K562 (cell line): ENCODE measurements at regions not wholly inside any gene's neighbourhood (a gene's known extent, or its start where the extent isn't known, plus 50 kb on each side); places are given as distances from the start of the nearest gene placed in this dataset.

Experiments used
- ATAC-seq: fragments of 200-7000 bp; cut with Tn5 transposase; 3 replicates; pipeline ENCODE4 v1.9.1; 2020; ENCODE audit warnings: moderate library complexity
- BruUV-seq: library from RNA; stranded (reverse); fragments of 400-500 nt; replicated peaks from 2 replicates; lab custom pipeline; 2021; lab: Mats Ljungman, UMichigan
- CTCF ChIA-PET: fragments of 300-600 bp; formaldehyde crosslinking; extraction: SDS; loops from one replicate; lab custom pipeline; 2021; ENCODE audit warnings: low intra/inter-chr PET ratio; lab: Yijun Ruan, JAX
- POLR2A ChIA-PET: fragments of 300-600, 350-650 bp; sonication (Branson Sonifier 250); formaldehyde crosslinking; extraction: SDS; loops from one replicate; lab custom pipeline; 2021; ENCODE audit warnings: antibody characterized with exemption, inconsistent platforms; lab: Yijun Ruan, JAX
- DNase-seq, 4 experiments: peaks; one replicate each; pipeline versions ENCODE4 v3.0.0 to v3.0.0-alpha.2; 2011 to 2018; ENCODE audit warnings: low spot score in 3 of 4, mixed read lengths in 3 of 4; ENCODE audit errors: extremely low read depth in 1 of 4
- FAIRE-seq: peaks from 2 replicates; lab custom pipeline; 2011; peaks lifted over from hg19 to GRCh38; lab: Jason Lieb, UNC
- H2AFZ ChIP-seq: 2 replicates; pipeline ENCODE4 v1.6.0; 2011; ENCODE audit warnings: low read depth, low read length, control low read depth, inconsistent platforms
- H3K27ac ChIP-seq: fragments of 200-600 bp; 3 replicates; pipeline ENCODE4 v1.8.0; 2011; ENCODE audit warnings: low read depth, mild to moderate bottlenecking, control low read depth, inconsistent platforms, low read length, moderate library complexity, mixed read lengths; ENCODE audit errors: extremely low read depth
- H3K27me3 ChIP-seq, 2 experiments: fragments of 300-600 bp in 1 of 2; 2 replicates in 1 of 2; 3 replicates in 1 of 2; pipeline versions ENCODE4 v1.6.0 to v1.8.0; 2011; ENCODE audit warnings: inconsistent platforms in 2 of 2, low read length in 2 of 2, mild to moderate bottlenecking in 1 of 2, mixed read lengths in 1 of 2, moderate library complexity in 1 of 2; ENCODE audit not compliant: control insufficient read depth in 2 of 2, insufficient read depth in 2 of 2
- H3K36me3 ChIP-seq: fragments of 300-600 bp; 3 replicates; pipeline ENCODE4 v1.8.0; 2011; ENCODE audit warnings: mild to moderate bottlenecking, low read length, inconsistent platforms; ENCODE audit not compliant: control insufficient read depth, insufficient read depth
- H3K4me1 ChIP-seq, 2 experiments: fragments of 200-600 bp in 1 of 2; replicated peaks in 1 of 2; 2 replicates in 1 of 2; 3 replicates in 1 of 2; pipeline versions ENCODE4 v1.5.1 to v1.8.0; 2011; ENCODE audit warnings: inconsistent platforms in 2 of 2, low read length in 2 of 2, mild to moderate bottlenecking in 1 of 2, mixed read lengths in 1 of 2, moderate library complexity in 1 of 2; ENCODE audit not compliant: control insufficient read depth in 2 of 2, insufficient read depth in 2 of 2
- H3K4me2 ChIP-seq: 2 replicates; pipeline ENCODE4 v1.6.1; 2011; ENCODE audit warnings: low read length, control low read depth, inconsistent platforms, mixed read lengths; ENCODE audit not compliant: insufficient read depth
- H3K4me3 ChIP-seq: fragments of 200-600 bp; sonication (generic), shearing (Covaris generic); 2 replicates; pipeline ENCODE4 v1.5.1; 2016; ENCODE audit warnings: control low read depth, inconsistent platforms
- H3K79me2 ChIP-seq: fragments of 200-600 bp; 3 replicates; pipeline ENCODE4 v1.8.0; 2011; ENCODE audit warnings: low read length, inconsistent platforms; ENCODE audit not compliant: control insufficient read depth, insufficient read depth
- H3K9ac ChIP-seq, 2 experiments: 2 replicates each; pipeline versions ENCODE4 v1.6.0 to v1.6.1; 2011; ENCODE audit warnings: low read depth in 2 of 2, low read length in 2 of 2, control low read depth in 1 of 2, inconsistent platforms in 1 of 2, mild to moderate bottlenecking in 1 of 2, mixed read lengths in 1 of 2; ENCODE audit not compliant: insufficient read depth in 1 of 2
- H3K9me1 ChIP-seq: one replicate; pipeline ENCODE4 v1.6.0; 2011; ENCODE audit warnings: inconsistent platforms, mild to moderate bottlenecking, low read length, moderate library complexity; ENCODE audit not compliant: control insufficient read depth, insufficient read depth
- H3K9me3 ChIP-seq: replicated peaks from 2 replicates; pipeline ENCODE4 v1.5.1; 2011; ENCODE audit warnings: low read depth, low read length, inconsistent platforms; ENCODE audit not compliant: control insufficient read depth, insufficient read depth
- H4K20me1 ChIP-seq: replicated peaks from 2 replicates; pipeline ENCODE4 v1.6.1; 2011; ENCODE audit warnings: low read length, inconsistent platforms, mixed read lengths; ENCODE audit not compliant: control insufficient read depth, insufficient read depth
- E2F5 ChIP-seq: sonication (generic); formaldehyde crosslinking; IDR thresholded peaks from 2 replicates; pipeline ENCODE4 v1.8.0; 2022; ENCODE audit warnings: mild to moderate bottlenecking, missing genetic modification reagents
- GATAD2A ChIP-seq: fragments of 450-650 bp; IDR thresholded peaks from 2 replicates; pipeline ENCODE4 v1.6.1; 2017
- HMGN3 ChIP-seq: IDR thresholded peaks from 2 replicates; pipeline ENCODE4 v1.6.1; 2011; ENCODE audit warnings: borderline replicate concordance, low read depth, mild to moderate bottlenecking, mixed read lengths, low read length; ENCODE audit not compliant: insufficient read length; ENCODE audit errors: extremely low read depth
- NEUROD1 ChIP-seq: fragments of 150-350 bp; IDR thresholded peaks from 2 replicates; pipeline ENCODE4 v1.6.1; 2014; ENCODE audit warnings: borderline replicate concordance, low read length, low read depth; ENCODE audit not compliant: partially characterized antibody
- NFIX ChIP-seq: fragments of 250-450 bp; sonication (Bioruptor Pico); IDR thresholded peaks from 2 replicates; pipeline ENCODE4 v1.4.0; 2020; ENCODE audit warnings: low read depth, mild to moderate bottlenecking, moderate library complexity
- NR0B1 ChIP-seq: fragments of 450-650 bp; IDR thresholded peaks from one replicate; pipeline ENCODE4 v1.6.1; 2018; ENCODE audit warnings: mild to moderate bottlenecking, moderate library complexity; ENCODE audit not compliant: partially characterized antibody
- NUFIP1 ChIP-seq: fragments of 450-650 bp; IDR thresholded peaks from 2 replicates; pipeline ENCODE4 v1.6.1; 2018; ENCODE audit not compliant: partially characterized antibody
- RBM17 ChIP-seq: fragments of 200-400 bp; formaldehyde crosslinking; IDR thresholded peaks from 2 replicates; pipeline ENCODE4 v1.6.1; 2017; ENCODE audit warnings: low read depth, mild to moderate bottlenecking, low read length, borderline replicate concordance
- RBM25 ChIP-seq: fragments of 200-400 bp; formaldehyde crosslinking; IDR thresholded peaks from 2 replicates; pipeline ENCODE4 v1.6.1; 2018; ENCODE audit warnings: low read length, low read depth, moderate library complexity; ENCODE audit not compliant: severe bottlenecking
- RBM34 ChIP-seq: fragments of 200-400 bp; formaldehyde crosslinking; IDR thresholded peaks from 2 replicates; pipeline ENCODE4 v1.6.1; 2018; ENCODE audit warnings: low read length, borderline replicate concordance; ENCODE audit not compliant: insufficient read depth
- ZC3H8 ChIP-seq: fragments of 450-650 bp; IDR thresholded peaks from 2 replicates; pipeline ENCODE4 v1.6.1; 2017
- ZNF133 ChIP-seq: fragments of 250-450 bp; sonication (Bioruptor Pico); IDR thresholded peaks from 2 replicates; pipeline ENCODE4 v1.4.0; 2020; ENCODE audit warnings: mild to moderate bottlenecking
- ZNF316 ChIP-seq: fragments of 450-650 bp; IDR thresholded peaks from 2 replicates; pipeline ENCODE4 v1.6.1; 2016
- ZNF398 ChIP-seq: fragments of 250-450 bp; sonication (Bioruptor Pico); IDR thresholded peaks from 2 replicates; pipeline ENCODE4 v1.8.0; 2021; ENCODE audit warnings: moderate library complexity, mild to moderate bottlenecking, inconsistent platforms
- ZNF583 ChIP-seq: fragments of 250-450 bp; sonication (Bioruptor Pico); IDR thresholded peaks from 2 replicates; pipeline ENCODE4 v1.4.0; 2020
- ZNF655 ChIP-seq: fragments of 250-450 bp; sonication (Bioruptor Pico); IDR thresholded peaks from 2 replicates; pipeline ENCODE4 v1.5.0; 2021
- ZNF695 ChIP-seq: fragments of 450-650 bp; formaldehyde crosslinking; IDR thresholded peaks from 2 replicates; pipeline ENCODE4 v1.4.0; 2020; ENCODE audit warnings: mild to moderate bottlenecking, moderate library complexity
- ZNF780A ChIP-seq: fragments of 250-450 bp; sonication (Bioruptor Pico); IDR thresholded peaks from 2 replicates; pipeline ENCODE4 v1.5.0; 2021; ENCODE audit warnings: mild to moderate bottlenecking
- WGBS: fragments of 100-300 bp; shearing (Covaris generic); methylation state at CpG from one replicate; pipeline ENCODE4 v1.1.6; 2016; ENCODE audit warnings: low coverage, mixed read lengths; ENCODE audit not compliant: insufficient coverage; ENCODE audit errors: missing lambda C conversion rate; 5-methylcytosine and 5-hydroxymethylcytosine counted together
- in situ Hi-C: fragments of 300-500 bp; cut with MboI; formaldehyde crosslinking; loops from 4 replicates; pipeline ENCODE4 v1.15.0; 2018; ENCODE audit warnings: inconsistent platforms, mixed read lengths
- intact Hi-C: fragments of 100-400 bp; cut with micrococcal nuclease; formaldehyde crosslinking; loops from 2 replicates; pipeline ENCODE4 v1.14.2; 2022

GRCh38 chr14:26941521-26941920 lies 343.7 kb upstream of the NOVA1 start:
- no peak overlapping the region for H2AFZ ChIP-seq
- no peaks in the 10 kb centered on the region for H4K20me1 ChIP-seq
- CTCF ChIA-PET, result no interaction called here
- no peaks in the 10 kb centered on the region for H3K79me2 ChIP-seq
- in situ Hi-C loops (no loop called here), intact Hi-C loops (no loop called here)
- DNase-seq (no peak), ATAC-seq (no peak), FAIRE-seq (no peak)
- POLR2A ChIA-PET, result no interaction called here
- no peak overlapping the region for H3K27ac ChIP-seq
- H3K4me1 ChIP-seq, result no peaks in the 10 kb centered on the region
- no peak overlapping the region for H3K9ac ChIP-seq
- no peaks in the 10 kb centered on the region for H3K9me1 ChIP-seq
- H3K4me2 ChIP-seq, result no peak overlapping the region
- H3K27me3 ChIP-seq, result no peaks in the 10 kb centered on the region
- WGBS, result 17% methylated on average over 2 of the region's 2 CpGs
- H3K4me3 ChIP-seq, result no peak overlapping the region
- no TSS peak for BruUV-seq
- no peaks in the 10 kb centered on the region for H3K36me3 ChIP-seq
- H3K9me3 ChIP-seq, result no peaks in the 10 kb centered on the region
- no peak for TF ChIP-seq ZNF695 (CRISPR knock-in tag)
- TF ChIP-seq ZNF398 (CRISPR knock-in tag), result no peak
- no peak for TF ChIP-seq NFIX (CRISPR knock-in tag)
- no peak for TF ChIP-seq ZNF780A
- no peak for TF ChIP-seq ZNF583 (CRISPR knock-in tag)
- TF ChIP-seq NEUROD1, result no peak
- TF ChIP-seq GATAD2A, result no peak
- no peak for TF ChIP-seq HMGN3
- no peak for TF ChIP-seq ZNF655 (CRISPR knock-in tag)
- no peak for TF ChIP-seq E2F5 (CRISPR knock-in tag)
- no peak for TF ChIP-seq ZNF316
- TF ChIP-seq NR0B1, result no peak
- no peak for TF ChIP-seq RBM34
- no peak for TF ChIP-seq ZNF133 (CRISPR knock-in tag)
- TF ChIP-seq NUFIP1, result no peak
- no peak for TF ChIP-seq RBM17
- no peak for TF ChIP-seq ZC3H8
- no peak for TF ChIP-seq RBM25
